ENCODE measurements at regions not wholly inside any gene's neighbourhood (a gene's known extent, or its start where the extent isn't known, plus 50 kb on each side); places are given as distances from the start of the nearest gene placed in this dataset.

GRCh38 chr12:88706286-88706685 is 126.0 kb upstream of the KITLG start:
- Histone ChIP-seq H3K36me3 (no peaks in the 10 kb centered on the region), H3K9me3 (no peaks in the 10 kb centered on the region), H3K4me3 (ENCODE audit: low read depth in 1 of 2, low read length in 1 of 2) (no peak overlapping the region), H3K27ac (no peak overlapping the region), H3K27me3 (no peaks in the 10 kb centered on the region), H3K4me1 (ENCODE audit: control insufficient read depth in 1 of 2, insufficient read depth in 1 of 2, low read depth in 1 of 2, low read length in 1 of 2) (no peaks in the 10 kb centered on the region)
- TF ChIP-seq CTCF (IDR thresholded peaks at IDR 0.05): no peak

GRCh38 chr12:88703790-88704189 is 123.5 kb upstream of the KITLG start:
- Histone ChIP-seq H3K27ac (no peak overlapping the region), H3K4me1 (ENCODE audit: control insufficient read depth in 1 of 2, insufficient read depth in 1 of 2, low read depth in 1 of 2, low read length in 1 of 2) (no peaks in the 10 kb centered on the region), H3K9me3 (peaks cover 5% of the 10 kb centered on the region), H3K4me3 (ENCODE audit: low read depth in 1 of 2, low read length in 1 of 2) (no peak overlapping the region), H3K27me3 (no peaks in the 10 kb centered on the region), H3K36me3 (no peaks in the 10 kb centered on the region)
- no peak for TF ChIP-seq CTCF (IDR thresholded peaks at IDR 0.05)

- Histone ChIP-seq H3K27ac (no peak overlapping the region), H3K4me3 (ENCODE audit: low read depth in 1 of 2, low read length in 1 of 2) (no peak overlapping the region), H3K27me3 (no peaks in the 10 kb centered on the region), H3K4me1 (ENCODE audit: control insufficient read depth in 1 of 2, insufficient read depth in 1 of 2, low read depth in 1 of 2, low read length in 1 of 2) (no peaks in the 10 kb centered on the region), H3K9me3 (peaks cover 5% of the 10 kb centered on the region), H3K36me3 (no peaks in the 10 kb centered on the region)
- TF ChIP-seq CTCF (IDR thresholded peaks at IDR 0.05): no peak
These were observed 118.2 kb upstream of the KITLG start for GRCh38 chr12:88698471-88698870.

GRCh38 chr12:88693837-88694445 is 113.7 kb upstream of the KITLG start:
- no peak for TF ChIP-seq CTCF (IDR thresholded peaks at IDR 0.05)
- no peak overlapping the region for H3K27ac ChIP-seq
- H3K27me3 ChIP-seq: no peaks in the 10 kb centered on the region
- H3K4me3 ChIP-seq (ENCODE audit: low read depth in 1 of 2, low read length in 1 of 2): no peak overlapping the region
- no peaks in the 10 kb centered on the region for H3K36me3 ChIP-seq
- H3K9me3 ChIP-seq: no peaks in the 10 kb centered on the region
- H3K4me1 ChIP-seq (ENCODE audit: control insufficient read depth in 1 of 2, insufficient read depth in 1 of 2, low read depth in 1 of 2, low read length in 1 of 2): no peaks in the 10 kb centered on the region

- H3K27ac ChIP-seq: no peak overlapping the region
- no peaks in the 10 kb centered on the region for H3K36me3 ChIP-seq
These were observed 111.5 kb upstream of the KITLG start for GRCh38 chr12:88691811-88692210.

More at GRCh38 chr12:88691811-88692210, 111.5 kb upstream of the KITLG start:
- no peak for TF ChIP-seq CTCF (IDR thresholded peaks at IDR 0.05)
- H3K4me1 ChIP-seq (ENCODE audit: control insufficient read depth in 1 of 2, insufficient read depth in 1 of 2, low read depth in 1 of 2, low read length in 1 of 2): no peaks in the 10 kb centered on the region
- no peak overlapping the region for H3K4me3 ChIP-seq (ENCODE audit: low read depth in 1 of 2, low read length in 1 of 2)
- H3K9me3 ChIP-seq: no peaks in the 10 kb centered on the region
- H3K27me3 ChIP-seq: no peaks in the 10 kb centered on the region
